Head of caudate nucleus (tissue), 42 donors: ENCODE measurements at regions not wholly inside any gene's neighbourhood (a gene's known extent, or its start where the extent isn't known, plus 50 kb on each side); places are given as distances from the start of the nearest gene placed in this dataset.

Experiments
- DNase-seq, 42 donors: peaks; one replicate each; pipeline versions ENCODE4 v3.0.0 to v3.0.0-alpha.2; 2020 to 2021; ENCODE audit warnings: mixed read lengths in 7 of 42
- intact Hi-C: fragments of 100-400 bp; cut with DNase I; formaldehyde crosslinking; loops from one replicate; pipeline ENCODE4 v1.15.0; 2022

DNA sequence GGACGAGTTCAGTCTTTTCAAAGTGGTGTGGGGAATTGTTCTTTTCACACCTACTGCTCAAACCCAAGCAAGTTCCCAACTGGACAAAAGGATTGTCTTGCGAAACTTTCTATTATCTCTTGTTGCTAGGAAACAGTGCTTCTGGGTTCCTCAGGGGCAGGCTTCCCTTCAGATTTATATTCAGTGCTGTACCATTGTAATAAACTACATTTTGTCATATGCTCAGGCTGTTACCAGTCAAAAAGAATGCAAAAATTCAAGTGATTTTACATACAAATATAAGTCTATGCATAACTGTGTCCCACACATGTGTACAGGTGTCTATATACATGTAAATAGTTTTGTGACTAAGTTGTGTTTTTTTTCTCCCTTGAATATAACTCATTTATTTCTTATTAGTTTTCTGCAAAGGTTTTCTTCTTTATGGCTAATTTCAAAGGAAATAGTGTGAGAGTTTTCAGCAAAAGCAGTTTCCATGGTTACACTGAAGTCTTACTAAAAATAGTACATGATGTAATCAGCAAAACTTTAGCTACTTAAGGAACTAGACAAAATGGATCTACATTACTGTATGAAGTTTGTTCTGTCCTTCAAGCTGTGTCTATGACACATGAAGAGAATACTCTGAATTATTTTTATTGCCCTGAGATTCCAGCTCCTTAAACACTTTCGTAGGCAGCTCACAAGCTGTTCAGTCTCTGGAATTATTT lies 430.2 kb upstream of the TMPO start:
- no peak for DNase-seq
- intact Hi-C loops = no loop called here

DNA sequence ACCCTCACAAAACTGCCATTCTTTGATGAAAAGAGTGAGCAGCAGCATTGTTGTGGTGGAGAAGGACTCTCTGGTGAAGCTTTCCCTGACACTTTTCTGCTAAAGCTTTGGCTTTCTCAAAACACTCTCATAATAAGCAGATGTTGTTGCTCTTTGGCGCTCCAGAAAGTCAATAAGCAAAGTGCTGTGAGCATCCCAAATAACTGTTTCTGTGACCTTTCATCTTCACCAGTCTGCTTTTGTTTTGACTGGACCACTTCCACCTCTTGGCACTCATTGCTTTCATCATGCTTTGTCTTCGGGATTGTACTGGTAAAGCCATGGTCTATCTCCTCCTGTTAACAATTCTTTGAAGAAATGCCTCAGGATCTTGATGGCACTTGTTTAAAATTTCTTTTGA lies 424.7 kb upstream of the TMPO start:
- intact Hi-C loops = no loop called here
- no peak for DNase-seq

- intact Hi-C loops = no loop called here
- no peak for DNase-seq
Observed at GRCh38 chr12:98096436-98096835, 419.0 kb upstream of the TMPO start.

- DNase-seq = no peak
- intact Hi-C loops = no loop called here
Observed at GRCh38 chr12:98106031-98106683, 409.2 kb upstream of the TMPO start.

GRCh38 chr12:98109266-98109665 lies 406.1 kb upstream of the TMPO start:
- no peak for DNase-seq
- intact Hi-C loops = no loop called here

DNA sequence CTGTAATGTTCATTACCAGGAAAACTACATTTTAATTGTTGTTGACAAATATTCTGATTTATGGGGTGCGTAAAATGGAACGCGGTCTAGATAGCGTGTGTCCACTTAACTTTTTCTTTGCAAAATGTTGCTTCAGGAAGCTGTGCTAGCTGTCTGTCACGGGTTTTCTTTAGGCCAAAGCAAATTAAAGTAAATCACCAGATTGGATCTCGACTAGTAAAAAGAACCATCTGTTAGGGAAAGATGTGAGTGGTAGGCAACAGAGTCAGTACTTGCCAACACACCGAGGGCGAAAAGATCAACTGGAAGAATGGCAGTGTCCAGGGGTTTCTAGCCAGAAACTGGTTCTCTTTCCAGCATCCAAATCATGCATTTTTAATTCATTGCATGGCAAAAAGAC lies 404.9 kb upstream of the TMPO start:
- intact Hi-C loops = no loop called here
- no peak for DNase-seq

GRCh38 chr12:98113548-98113947 lies 401.8 kb upstream of the TMPO start:
- no peak for DNase-seq
- intact Hi-C loops = no loop called here

DNA sequence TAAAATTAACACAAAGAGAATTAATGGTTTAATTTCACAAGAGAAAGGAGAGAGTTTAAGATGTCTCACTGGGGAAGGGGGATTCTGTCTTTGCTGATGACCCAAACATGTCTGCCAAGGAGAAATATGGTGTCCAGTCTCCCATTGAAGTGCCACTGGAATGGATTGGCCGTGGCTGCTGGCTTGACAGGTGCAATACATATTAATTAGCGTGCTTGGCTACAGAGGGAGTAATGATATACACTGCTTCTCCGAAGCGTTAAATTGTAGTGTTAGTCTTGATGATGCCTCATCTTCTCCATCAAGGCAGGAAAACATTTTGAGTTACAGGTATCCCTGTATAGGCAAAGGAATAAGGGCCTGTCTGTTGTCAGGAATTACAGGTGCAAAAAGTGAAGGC lies 393.4 kb upstream of the TMPO start:
- intact Hi-C loops = no loop called here
- DNase-seq = no peak

- DNase-seq = no peak
- intact Hi-C loops = no loop called here
Observed at GRCh38 chr12:98123021-98123461, 392.3 kb upstream of the TMPO start.

- intact Hi-C loops = no loop called here
- DNase-seq = no peak
Observed at GRCh38 chr12:98126637-98127335, 388.6 kb upstream of the TMPO start.

DNA sequence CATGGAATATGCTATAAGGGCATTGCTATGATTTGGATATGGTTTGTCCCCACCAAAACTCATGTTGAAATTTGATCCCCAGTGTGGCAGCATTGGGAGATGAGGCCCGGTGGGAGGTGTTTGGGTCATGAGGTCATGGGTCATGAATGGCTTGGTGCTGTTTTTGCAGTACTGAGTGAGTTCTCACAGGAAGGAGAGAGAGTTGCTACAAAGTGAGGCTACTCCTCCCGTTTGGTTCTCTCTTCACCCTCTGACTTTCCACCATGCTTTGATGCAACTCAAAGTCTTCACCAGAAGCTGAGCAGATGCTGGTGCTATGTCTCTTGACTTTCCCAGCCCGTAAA lies 388.1 kb upstream of the TMPO start:
- DNase-seq = no peak
- intact Hi-C loops = no loop called here

DNA sequence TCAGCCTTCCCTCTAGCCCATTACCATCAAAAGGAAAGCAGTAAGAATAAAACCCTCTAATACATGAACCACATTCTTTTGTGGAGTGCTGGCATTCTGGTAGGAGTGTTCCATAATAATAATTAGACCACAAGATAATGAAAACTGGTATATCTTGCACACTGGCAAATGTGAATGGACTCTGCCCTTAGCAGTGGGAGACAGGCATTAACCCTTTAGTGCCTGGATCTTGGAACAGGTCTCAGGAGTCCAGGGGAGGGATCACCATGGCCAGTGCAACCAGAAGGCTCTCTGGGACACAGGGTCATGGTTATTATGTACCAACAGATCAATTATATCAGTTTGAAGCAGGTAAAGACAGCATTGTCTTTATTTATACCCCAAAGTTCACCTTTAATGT lies 387.5 kb upstream of the TMPO start:
- DNase-seq = no peak
- intact Hi-C loops = no loop called here

DNA sequence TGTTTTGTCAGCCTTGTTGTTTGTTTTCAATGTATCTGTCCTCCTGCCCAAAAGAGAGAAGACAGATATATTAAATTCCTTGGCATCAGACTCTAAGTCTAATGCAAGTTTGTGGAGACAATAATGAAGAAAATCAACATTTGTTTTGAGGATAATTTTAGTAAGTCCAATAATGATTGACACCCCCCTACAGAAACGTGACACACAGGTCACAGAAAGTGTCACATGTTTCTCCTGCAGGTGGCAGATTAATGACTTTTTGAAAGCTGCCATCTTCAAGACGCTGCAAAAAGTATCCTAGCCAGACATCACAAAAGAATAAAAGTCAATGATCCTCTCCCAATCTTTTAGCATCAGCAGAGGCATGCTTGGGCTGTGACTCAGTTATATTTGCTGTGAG lies 378.8 kb upstream of the TMPO start:
- intact Hi-C loops = no loop called here
- no peak for DNase-seq

DNA sequence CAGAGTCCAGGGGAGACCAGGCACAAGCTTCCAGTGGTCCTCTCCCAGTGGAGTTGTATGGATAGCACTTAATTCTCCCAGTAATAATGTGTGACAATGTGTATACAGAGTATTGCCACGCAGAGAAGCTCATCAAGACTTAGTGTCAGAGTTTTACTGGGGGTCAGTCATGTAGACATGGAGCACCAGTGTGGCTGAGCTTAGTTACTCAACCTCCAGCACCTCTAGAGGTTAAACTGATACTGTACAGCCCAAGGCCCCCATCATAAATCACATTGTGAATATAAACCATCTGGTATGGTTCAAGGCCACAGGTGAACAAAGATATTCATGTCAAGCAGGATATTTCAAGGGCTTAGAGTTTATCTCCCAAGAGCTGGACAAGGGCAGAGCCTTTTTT lies 378.1 kb upstream of the TMPO start:
- intact Hi-C loops = no loop called here
- no peak for DNase-seq

DNA sequence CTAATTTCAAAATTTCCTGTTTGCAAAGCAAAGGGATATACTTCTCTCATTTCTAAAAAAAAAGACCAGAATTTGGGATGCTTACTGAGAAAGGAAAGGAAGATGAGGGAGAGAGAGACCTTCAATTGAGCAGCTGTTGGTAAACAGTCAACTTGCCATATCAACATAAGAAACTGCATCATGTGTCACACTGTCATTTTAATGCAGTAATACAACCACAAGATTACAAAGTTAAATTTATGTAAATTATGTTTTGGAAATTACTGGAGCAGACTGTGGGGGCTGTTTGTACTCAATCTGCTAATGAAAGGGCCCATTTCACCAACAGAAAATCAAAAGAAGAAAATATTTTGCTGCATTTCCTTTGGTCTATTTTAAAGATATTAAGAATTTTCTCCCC lies 370.4 kb upstream of the TMPO start:
- intact Hi-C loops = no loop called here
- no peak for DNase-seq

GRCh38 chr12:98146043-98146442 lies 369.3 kb upstream of the TMPO start:
- DNase-seq = no peak
- intact Hi-C loops = no loop called here

DNA sequence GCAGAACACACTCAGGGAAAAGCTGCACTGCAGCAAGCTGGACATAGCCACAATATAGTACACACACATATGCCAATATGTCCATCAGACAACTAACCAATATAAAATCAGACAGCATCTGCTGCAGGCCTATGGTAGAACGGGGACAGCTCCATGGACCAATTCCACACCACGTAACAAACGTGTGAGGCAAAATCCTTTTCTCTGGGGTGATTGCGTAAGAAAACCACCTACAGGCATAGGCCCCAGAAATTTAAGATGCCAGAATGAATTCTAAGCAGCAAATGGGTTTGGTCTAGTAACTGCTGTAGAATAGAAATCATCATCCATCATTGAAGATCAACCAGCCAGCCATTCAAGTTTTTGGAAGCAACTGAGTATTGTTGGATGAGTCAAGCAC lies 368.9 kb upstream of the TMPO start:
- intact Hi-C loops = no loop called here
- DNase-seq = no peak

GRCh38 chr12:98149270-98149669 lies 366.1 kb upstream of the TMPO start:
- intact Hi-C loops = no loop called here
- DNase-seq = no peak

DNA sequence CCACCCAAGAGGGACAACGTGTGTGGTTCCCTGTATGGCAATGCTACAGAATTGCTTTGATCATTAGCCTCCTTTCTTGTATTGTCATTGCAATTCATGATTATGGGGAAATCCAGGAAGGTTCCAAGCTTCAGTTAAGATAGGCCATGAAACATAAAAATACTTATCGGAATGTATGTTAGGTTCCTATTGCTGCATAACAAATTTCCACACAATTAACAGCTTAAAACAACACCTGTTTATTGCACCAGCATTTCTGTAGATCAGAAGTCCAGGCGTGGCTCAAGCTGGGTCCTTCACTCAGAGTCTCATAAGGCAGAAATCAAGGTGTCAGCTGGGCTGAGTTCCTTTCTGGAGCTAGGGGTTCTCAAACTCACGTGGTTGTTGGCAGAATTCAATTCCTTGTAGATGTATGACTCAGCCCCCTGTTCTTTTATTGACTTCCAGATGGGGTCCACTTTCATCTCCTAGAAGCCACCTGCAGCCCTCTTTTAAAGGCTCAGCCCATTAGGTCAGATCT lies 365.6 kb upstream of the TMPO start:
- no peak for DNase-seq
- intact Hi-C loops = no loop called here

DNA sequence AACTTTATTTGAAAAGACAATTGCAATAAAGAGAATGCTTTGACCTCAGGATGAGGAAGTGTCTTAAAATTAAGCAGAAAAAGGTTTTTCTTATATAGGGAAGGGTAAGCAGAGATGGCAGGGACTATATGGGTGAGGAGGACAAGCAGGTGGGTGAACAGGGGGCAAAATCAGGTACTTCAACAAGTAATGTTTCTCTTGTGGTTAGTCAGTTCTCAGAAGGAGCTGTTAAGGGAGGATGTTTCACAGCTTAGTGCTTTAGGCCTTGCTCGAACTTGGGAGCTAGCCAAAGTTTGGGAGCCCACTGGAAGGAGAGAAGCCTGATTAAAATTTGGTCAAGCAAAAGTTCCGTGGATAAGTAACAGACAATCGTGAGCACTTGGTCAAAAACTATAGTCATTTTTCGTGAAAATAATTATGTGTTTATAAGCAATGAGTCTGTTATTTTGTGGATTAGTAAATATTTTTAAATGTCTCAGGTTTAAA lies 364.2 kb upstream of the TMPO start:
- DNase-seq = no peak
- intact Hi-C loops = no loop called here
